ENCODE measurements at regions not wholly inside any gene's neighbourhood (a gene's known extent, or its start where the extent isn't known, plus 50 kb on each side); places are given as distances from the start of the nearest gene placed in this dataset.

- TF ChIP-seq FOXJ3 (CRISPR knock-in tag; IDR thresholded peaks at IDR 0.05) = no peak
These were observed 336.1 kb downstream of the GBE1 start (continued) for GRCh38 chr3:81425198-81425868.

GRCh38 chr3:81419228-81419627 lies 342.2 kb downstream of the GBE1 start:
- FAIRE-seq (no peak), ATAC-seq (no peak), DNase-seq (ENCODE audit: extremely low read depth in 1 of 4, low spot score in 3 of 4) (peak in 2 of 4 experiments; percentile 0 to 2)
- H4K20me1 ChIP-seq (replicated peaks; ENCODE audit: control insufficient read depth, insufficient read depth, low read length) = no peaks in the 10 kb centered on the region
- H3K27me3 ChIP-seq (ENCODE audit: control insufficient read depth in 2 of 2, insufficient read depth in 2 of 2, low read length in 2 of 2) = no peaks in the 10 kb centered on the region
- no peaks in the 10 kb centered on the region for H3K36me3 ChIP-seq (ENCODE audit: control insufficient read depth, insufficient read depth, low read length)
- intact Hi-C loops (cut with micrococcal nuclease) (no loop called here), in situ Hi-C loops (cut with MboI) (no loop called here)
- no TSS peak for BruUV-seq (replicated peaks)
- CTCF ChIA-PET (ENCODE audit: low intra/inter-chr PET ratio) = no interaction called here
- H3K79me2 ChIP-seq (ENCODE audit: control insufficient read depth, insufficient read depth, low read length) = no peaks in the 10 kb centered on the region
- H3K9me1 ChIP-seq (ENCODE audit: control insufficient read depth, insufficient read depth, low read length) = no peaks in the 10 kb centered on the region
- H3K4me3 ChIP-seq = no peak overlapping the region
- no peak overlapping the region for H3K4me2 ChIP-seq (ENCODE audit: insufficient read depth, low read length)
- POLR2A ChIA-PET = no interaction called here
- no peaks in the 10 kb centered on the region for H3K4me1 ChIP-seq (replicated peaks in 1 of 2; ENCODE audit: control insufficient read depth in 2 of 2, insufficient read depth in 2 of 2, low read length in 2 of 2)
- H3K27ac ChIP-seq (ENCODE audit: extremely low read depth, low read depth, low read length) = no peak overlapping the region
- TF ChIP-seq NCOA4 (IDR thresholded peaks at IDR 0.05; ENCODE audit: partially characterized antibody) (no peak), CTCF (IDR thresholded peaks at IDR 0.05 in 2 of 3, conservative IDR thresholded peaks at IDR 0.05 in 1 of 3; ENCODE audit: insufficient read depth in 2 of 3, low read depth in 1 of 3, low read length in 3 of 3) (peak in 1 of 3 experiments; percentile 22; a peak in 1 of 6 replicates), DDX20 (tag; IDR thresholded peaks at IDR 0.05; ENCODE audit: low read depth) (no peak), SMAD2 (IDR thresholded peaks at IDR 0.05; ENCODE audit: low read depth, low read length) (no peak), GTF2A2 (tag; IDR thresholded peaks at IDR 0.05) (no peak), E2F1 (CRISPR knock-in tag; IDR thresholded peaks at IDR 0.05) (no peak), FUS (optimal IDR thresholded peaks at IDR 0.05; ENCODE audit: low read depth, low read length) (no peak), RAD21 (CRISPR knock-in tag; conservative IDR thresholded peaks at IDR 0.05 in 1 of 2, IDR thresholded peaks at IDR 0.05 in 1 of 2) (peak in 1 of 2 experiments; percentile 43; a peak in 2 of 4 replicates), PTTG1 (tag; IDR thresholded peaks at IDR 0.05; ENCODE audit: low read depth) (no peak)
- no peak overlapping the region for H3K9ac ChIP-seq (ENCODE audit: insufficient read depth in 1 of 2, low read depth in 2 of 2, low read length in 2 of 2)
- H3K9me3 ChIP-seq (replicated peaks; ENCODE audit: control insufficient read depth, insufficient read depth, low read depth, low read length) = no peaks in the 10 kb centered on the region
- no peak overlapping the region for H2AFZ ChIP-seq (ENCODE audit: low read depth, low read length)

Data from K562 (cell line).